SH-SY5Y (cell line): ENCODE measurements at regions not wholly inside any gene's neighbourhood (a gene's known extent, or its start where the extent isn't known, plus 50 kb on each side); places are given as distances from the start of the nearest gene placed in this dataset.

ENCODE experiments used
- GATA2 ChIP-seq: IDR thresholded peaks from 2 replicates; pipeline ENCODE4 v1.6.1; 2011; ENCODE audit warnings: mild to moderate bottlenecking, low read depth, low read length
- GATA3 ChIP-seq: IDR thresholded peaks from 2 replicates; pipeline ENCODE4 v1.6.1; 2011; ENCODE audit warnings: low read depth, mild to moderate bottlenecking, low read length, moderate library complexity

- no peak for TF ChIP-seq GATA2
- TF ChIP-seq GATA3 = no peak
Measured at GRCh38 chr17:70434536-70435490, 265.5 kb downstream of the KCNJ2 start.
